Central memory CD4-positive, alpha-beta T cell (primary cell): ENCODE measurements at regions not wholly inside any gene's neighbourhood (a gene's known extent, or its start where the extent isn't known, plus 50 kb on each side); places are given as distances from the start of the nearest gene placed in this dataset.
"Not testable (repeated sequence)": the region's sequence is repeated elsewhere in the genome, so short reads cannot be mapped to it uniquely, and the experiment has no call there.

ENCODE experiments used
- DNase-seq: peaks from one replicate; pipeline ENCODE4 v3.0.0; 2022

DNA sequence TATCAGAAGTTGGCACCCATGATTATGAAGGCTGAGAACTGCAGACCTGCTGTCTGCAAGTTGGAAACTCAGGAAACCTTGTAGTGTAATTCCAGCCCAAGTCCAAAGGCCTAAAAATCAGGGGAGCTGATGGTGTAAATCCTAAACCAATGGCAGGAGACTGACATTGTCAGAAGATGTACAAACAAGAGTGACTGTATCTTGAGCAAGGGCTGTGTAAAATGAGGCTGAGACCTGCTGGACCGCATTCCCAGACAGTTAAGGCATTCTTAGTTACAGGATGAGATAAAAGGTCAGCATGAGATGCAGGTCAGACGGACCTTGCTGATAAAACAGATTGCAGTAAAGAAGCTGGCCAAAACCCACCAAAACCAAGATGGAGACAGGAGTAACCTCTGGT is 147.7 kb downstream of the COG6 start:
- DNase-seq: no peak

DNA sequence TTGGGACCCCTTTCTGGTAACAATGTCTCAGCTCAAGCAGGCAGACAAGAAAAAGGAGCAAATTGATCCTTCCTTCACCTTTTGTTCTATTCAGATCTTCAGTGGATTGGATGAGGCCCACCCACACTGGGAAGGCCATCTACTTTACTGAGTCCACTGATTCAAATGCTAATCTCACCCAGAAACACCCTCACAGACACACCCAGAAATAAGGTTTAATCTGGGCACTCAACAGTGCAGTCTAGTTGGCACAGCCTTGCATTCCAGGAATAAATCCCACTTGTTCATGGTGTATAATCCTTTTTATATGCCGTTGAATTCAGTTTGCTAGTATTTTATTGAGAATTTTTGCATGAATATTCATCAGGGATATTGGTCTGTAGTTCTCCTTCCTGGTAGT is 148.4 kb downstream of the COG6 start:
- no peak for DNase-seq

DNA sequence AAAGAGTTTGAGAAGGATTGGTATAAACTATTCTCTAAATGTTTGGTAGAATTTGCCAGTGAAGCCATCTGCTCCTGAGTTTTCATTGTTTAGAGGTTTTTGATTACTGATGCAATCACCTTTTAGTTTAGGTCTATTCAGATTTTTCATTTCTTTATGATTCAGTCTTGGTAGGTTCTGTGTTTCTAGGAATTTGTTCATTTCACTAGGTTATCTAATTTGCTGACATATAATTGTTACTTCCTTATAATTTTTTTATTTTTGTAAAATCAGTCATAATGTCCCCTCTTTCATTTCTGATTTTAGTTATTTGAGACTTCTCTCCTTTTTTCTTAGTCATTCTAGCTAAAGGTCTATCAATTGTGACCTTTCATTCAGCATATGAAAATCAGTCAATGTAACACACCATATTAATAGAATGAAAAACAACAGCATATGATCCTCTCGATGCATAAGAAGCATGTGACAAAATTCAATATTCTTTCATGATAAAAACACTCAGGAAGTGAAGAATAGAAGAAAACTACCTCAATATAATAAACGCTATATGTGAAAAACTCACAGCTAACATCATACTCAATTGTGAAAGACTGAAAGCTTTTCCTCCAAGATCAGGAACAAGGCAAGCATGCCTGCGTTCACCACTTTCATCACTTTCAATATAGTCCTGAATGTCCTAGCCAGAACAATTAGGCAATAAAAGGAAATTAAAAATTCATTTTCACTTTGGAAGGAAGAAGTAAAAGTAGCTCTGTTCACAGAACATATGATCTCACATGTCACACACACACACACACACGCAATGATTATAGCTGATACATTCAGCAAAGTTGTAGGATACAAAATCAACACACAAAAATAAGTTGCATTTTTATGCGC is 149.1 kb downstream of the COG6 start:
- no peak for DNase-seq

DNA sequence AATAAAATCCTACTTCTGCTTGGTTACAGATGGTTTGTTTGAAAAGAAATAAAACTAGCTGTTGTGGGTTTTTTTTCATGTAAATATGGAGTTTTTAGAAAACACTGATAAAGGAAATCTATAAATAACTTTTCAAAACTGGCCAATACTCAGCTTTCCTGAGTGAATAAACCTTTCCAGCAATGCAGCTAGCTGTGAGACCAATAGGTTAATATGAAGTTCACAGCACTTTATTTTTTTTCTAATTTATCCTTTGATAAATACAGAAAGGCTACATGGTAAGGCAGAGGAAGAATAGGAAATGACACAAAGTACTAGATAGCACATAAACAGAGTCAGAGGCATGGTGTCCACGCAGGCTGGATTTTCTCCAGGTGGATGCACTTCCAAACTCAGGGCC is 154.0 kb downstream of the COG6 start:
- no peak for DNase-seq

DNA sequence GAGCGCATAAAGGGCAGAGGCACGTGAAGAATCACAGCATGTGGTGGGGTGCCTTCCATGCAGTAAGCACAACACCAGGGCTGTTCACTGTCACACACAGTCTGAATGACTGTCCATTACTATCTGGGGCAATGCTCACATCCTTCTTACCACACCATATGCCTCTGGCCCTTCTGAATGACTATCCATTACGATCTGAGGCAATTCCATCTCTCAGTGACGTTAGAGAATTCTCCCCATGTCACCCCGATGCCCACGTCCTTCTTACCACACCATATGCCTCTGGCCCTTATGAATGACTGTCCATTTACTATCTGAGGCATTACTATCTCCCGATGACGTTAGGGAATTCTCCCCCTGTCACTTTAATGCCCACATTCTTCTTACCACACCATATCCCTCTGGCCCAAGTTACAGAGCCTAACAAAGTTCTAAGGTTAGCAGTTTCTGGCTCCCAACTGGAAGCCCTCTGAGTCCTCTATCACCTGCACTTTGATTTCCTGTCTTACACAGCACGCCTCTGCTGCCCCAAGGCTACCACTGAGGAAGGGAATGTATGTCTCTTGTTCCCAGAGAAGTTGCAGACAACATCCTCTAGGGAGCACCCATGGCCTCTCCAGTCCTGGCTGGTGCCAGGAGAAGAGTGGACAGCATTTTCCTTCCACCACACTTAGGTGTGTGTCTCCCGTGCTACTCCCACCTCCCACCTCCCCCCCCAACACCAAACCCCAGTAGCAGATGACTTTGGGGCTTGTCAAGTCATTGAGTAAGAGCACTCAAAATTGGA is 154.8 kb downstream of the COG6 start:
- DNase-seq: no peak

DNA sequence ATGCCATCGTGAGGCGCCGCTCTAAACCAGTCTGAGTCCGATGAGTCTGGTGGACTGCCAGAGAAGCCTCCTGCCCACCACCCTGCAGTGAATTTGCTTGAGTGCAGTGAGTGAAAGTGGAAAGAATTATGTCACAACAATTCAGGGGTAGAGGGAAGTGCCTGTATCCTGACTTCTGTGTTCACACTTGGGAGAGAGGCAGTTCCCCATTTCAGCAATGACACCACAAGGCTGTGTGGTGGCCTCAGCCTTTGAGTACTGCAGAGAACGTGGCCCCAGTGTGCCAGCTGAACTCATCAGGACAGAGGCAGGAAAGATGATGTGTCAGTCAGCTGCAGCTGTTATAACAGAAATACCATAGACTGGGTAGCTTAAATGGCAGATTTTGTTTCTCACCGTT is 155.6 kb downstream of the COG6 start:
- no peak for DNase-seq

DNA sequence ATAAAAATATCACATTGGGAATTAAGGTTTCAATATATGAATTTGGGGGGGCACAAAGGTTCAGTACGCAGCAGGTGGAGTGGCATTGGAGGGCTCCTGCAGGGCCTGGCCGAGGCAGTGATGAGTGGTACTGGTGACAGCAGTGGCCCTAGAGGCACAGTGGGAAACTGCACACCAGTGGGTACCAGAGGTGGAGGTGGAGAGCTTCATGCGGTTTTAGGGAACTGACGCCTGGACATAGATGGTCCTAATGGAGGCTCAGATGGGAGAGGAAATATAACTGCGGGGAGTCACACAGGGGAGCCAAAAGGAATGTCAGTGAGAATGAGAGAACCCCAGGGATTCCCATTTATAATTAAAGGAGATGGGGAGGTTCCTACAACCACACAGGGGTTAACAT is 156.2 kb downstream of the COG6 start:
- no peak for DNase-seq

DNA sequence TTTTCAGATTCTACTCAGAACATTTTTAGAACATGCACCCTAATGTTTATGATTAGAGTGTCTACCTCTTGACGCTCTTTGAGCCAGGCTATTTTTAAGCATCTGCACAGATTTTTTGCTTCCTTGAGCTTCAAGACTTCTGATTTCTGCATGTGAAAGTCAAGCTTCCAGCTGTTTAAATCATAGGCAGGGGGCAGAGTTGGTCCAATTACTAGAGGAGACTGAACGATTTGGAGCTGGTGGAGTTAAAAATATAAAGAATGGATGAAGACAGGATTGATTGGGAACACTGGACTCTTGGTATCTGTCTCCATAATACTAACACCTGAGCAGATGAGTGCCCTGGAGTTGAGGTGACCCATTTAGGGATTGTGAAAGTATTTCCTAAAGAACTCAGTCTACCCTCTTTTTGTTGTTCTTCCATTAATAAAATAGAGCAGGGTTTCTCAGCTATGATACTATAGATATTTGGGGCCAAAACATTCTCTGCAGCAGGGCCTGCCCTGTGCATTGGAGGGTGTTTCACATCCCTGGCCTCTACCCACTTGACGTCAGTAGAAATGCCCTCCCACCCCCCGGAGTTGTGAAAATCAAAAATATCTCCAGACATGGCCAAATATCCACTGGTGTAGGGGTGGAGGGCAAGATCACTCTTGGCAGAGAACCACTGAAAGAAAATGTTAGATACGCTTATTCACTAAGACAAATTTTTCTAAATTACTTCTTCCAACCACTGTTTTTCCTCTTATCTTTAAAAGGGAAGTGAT is 160.1 kb downstream of the COG6 start:
- DNase-seq: no peak

DNA sequence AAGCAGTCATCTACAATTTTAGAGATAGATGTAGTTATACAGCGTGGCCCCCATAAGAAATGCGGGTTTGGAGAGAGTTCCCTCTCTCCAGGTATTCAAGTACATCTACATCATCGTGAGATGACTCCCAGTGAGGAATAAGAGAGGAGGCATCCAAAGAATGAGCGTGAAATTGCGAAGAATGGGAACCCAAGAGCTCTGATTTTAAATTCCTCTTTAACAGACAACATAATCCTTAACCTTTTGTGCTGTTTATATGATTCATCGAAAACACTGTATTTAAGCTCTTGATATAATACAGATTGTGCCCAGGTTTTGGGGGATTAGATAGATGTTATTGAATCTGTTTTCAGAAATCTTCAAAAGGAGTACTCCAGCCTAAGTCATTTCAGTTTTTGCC is 161.5 kb downstream of the COG6 start:
- DNase-seq: no peak

DNA sequence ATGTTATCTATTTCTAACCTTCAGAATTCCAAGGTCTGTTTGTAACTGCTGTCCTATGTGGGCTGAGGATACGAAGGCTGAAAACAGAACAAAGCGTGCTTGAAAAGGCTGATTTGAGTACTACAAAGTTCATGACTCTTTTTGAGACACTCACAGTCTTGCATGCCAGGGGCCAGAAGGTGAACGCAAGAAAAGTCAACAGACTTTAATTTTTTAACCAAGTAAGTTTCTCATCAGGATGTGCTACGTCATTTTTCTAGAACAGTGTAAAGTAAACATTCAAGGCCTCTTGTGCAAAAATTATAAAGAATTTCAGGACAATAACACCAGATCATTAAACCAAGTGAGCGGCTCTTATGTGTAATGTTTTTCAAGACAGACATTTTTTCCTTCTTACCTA is 163.5 kb downstream of the COG6 start:
- DNase-seq: no peak

DNA sequence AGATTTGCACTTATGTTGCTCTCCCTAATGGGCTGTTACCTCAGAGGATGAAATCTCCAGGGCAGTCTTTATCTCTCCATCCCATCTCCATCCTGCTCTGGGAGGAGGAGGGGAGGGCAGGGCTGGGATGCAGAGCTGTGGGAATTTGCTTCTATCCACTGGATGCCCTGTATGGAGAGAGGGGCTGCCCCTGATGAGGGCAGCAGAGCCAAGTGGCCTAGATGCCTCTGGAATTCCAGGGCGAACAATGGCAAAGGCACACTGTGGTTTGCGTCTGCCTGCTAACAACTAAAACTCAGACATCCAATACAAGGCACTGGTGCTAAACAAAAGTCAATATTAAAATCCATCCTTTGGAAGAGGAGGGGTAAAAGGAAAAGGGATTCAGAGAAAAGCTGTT is 165.1 kb downstream of the COG6 start:
- DNase-seq: no peak

DNA sequence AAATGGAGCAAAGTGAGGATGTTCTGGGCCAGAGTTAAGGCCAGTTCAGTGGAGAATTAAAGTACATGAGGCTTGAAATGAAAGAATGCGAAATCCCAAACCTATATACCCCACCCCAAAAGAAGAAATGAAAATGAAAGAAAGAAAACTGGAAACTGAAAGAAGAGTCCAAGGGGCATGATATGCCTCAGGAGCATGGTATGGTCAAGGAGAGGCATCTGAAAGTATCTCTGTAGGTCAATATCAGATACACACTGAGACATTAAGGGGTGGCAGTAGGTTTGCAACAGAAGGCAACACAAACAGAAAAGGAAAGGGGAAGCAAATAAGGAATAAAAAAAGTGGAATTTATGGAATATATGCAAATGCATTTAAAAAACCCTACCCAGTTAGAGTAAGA is 166.5 kb downstream of the COG6 start:
- no peak for DNase-seq

DNA sequence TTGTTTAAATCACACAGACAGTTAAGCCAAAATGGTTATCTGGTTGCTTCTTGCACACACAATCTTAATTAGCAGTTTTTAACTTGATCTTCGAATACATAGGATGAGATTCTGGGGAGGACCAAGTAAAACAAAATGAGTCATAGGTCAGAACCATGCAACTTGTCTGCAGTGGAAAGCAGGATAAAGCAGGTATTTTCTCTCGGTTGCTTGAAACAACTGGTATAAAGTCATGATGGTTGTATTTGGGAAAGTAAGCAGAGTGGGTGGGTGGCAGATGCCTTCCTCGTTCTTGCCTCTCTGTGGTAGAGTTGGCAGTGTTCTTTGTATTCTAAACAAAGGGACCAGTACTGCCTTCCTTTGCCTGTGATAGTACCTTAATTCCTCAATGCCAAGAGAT is 167.0 kb downstream of the COG6 start:
- no peak for DNase-seq

DNA sequence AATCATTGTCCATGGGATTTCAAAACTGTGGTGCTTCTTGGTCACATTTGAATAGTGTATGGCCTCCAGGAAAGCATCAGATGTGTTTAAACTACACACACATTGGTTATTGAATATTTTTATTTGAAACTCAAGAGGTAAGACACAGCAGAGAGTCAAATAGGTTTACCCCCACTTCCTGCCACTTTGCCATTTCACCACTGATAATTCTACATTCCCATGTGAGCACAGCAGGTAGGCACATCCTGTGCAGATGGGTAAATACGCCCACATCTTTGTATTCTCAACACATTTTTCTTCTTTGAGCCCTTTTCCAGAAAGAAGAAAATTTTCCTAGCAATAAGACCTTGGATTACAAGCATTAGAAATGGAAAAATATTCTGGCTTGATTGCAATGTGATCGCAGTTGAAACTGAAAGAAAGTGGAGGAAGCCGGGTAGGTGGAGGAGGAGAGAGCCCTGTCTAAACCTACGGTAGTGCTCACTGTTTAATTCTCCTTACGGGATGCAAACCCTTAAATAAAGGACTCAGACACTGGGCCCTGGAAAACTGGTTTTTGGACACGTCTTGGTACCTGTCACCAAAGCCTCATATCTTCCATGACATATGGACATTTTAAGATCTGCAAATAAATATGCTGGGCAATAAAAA is 167.7 kb downstream of the COG6 start:
- DNase-seq: peak; percentile 2

DNA sequence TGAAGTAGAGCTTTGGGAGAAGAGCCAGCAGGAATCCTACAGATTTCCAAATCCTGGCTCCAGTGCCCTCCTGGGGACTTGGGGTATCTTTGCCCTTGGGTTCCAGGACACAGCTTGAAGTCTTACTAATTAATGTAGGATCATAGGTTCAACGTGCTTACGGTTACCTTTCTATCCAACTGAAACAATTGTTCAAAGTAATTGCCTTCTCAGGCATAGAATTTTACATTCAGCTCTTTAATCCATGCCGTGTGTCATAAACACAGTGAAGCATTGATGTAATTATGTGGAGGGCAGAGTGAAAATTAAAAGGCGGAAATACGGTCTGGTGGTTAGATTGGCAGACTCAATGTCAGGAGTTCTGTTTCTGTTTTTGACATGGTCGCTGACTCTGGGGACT is 170.4 kb downstream of the COG6 start:
- DNase-seq: no peak

DNA sequence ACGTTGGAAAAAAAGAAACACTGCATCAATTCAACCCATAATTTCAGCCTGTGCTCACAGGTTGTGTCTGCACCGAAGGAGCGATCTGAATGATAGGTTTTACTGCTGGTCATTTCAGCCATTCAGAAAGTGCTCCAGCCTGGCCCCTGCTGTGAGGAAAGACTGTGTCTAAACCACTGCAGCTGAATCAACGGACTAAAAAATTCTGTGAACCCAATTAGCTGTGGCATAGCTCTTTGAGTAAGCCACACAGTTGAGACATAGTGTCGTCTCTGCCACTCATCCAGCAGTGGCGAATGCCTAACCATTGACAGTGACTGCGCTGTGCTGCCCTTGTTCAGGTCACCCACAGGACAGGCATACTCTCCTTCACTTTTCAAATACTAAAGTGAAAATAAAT is 179.8 kb downstream of the COG6 start:
- DNase-seq: no peak

DNA sequence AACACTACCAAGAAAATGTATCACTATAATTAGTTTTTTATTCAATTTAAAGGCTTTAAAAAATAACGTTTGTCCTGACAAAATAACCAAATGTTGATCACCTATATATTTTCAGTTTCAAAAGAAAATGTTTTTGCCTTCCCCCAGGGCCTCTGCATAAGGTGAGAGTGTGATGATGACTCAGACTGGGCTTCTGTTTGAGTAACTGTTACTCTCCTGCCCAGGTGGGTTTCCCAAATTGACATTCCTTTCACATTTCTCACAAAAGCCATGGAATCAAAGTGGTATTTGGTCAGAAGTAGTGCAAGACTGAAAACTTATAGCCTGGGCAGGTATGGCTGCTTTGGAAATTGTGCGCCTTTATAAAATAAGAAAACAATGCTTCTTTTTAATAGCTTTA is 180.6 kb downstream of the COG6 start:
- DNase-seq: no peak

DNA sequence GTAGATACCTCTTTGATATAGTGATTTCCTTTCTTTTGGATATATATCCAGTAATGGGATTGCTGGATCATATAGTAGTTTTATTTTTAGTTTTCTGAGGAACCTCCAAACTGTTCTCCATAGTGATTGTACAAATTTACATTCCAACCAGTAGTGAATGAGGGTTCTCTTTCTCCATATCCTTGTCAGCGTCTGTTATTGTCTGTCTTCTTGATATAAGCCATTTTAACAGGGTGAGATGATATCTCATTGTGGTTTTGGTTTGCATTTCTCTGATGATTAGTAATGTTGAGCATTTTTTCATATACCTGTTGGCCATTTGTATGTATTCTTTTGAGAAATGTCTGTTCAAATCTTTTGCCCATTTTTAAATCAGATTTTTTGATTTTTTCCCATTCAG is 182.4 kb downstream of the COG6 start:
- not testable (repeated sequence) for DNase-seq

DNA sequence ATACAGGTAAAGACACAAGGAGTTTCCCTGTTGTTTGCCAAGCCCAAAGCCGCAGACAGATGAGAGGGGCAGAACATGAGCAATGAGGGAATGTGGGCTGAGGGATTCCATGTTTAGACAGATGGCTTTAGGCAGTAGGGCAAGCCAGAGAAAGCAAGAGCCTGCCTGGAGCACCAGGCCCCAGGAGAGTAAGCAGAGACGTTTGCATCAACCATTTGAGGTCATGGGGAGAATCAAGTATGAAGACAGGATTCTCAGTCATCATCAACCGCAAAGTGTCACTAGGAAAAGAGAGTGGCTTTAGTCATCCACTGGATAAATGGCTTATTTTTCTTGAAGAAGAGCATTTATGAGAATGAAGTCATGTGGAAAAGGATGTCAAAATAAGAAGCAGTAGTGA is 184.7 kb downstream of the COG6 start:
- no peak for DNase-seq

DNA sequence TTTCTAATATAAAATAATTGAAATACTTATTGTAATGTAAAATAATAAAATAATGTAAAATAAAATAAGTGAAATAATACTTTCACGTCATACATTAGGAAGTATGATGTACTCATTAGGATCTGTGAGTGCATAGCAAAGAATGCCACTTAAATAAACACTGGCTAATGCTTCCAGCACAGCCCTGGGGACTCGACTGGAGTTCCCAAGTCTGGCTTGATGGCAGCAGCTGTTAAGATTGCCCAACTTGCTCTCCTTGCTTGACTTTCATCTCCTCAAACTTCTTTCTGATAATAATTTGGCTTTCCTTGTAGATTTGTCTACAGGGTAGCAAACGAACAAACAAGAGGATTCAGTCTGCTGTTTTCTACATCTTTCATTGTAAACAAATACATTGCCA is 191.9 kb downstream of the COG6 start:
- DNase-seq: no peak

DNA sequence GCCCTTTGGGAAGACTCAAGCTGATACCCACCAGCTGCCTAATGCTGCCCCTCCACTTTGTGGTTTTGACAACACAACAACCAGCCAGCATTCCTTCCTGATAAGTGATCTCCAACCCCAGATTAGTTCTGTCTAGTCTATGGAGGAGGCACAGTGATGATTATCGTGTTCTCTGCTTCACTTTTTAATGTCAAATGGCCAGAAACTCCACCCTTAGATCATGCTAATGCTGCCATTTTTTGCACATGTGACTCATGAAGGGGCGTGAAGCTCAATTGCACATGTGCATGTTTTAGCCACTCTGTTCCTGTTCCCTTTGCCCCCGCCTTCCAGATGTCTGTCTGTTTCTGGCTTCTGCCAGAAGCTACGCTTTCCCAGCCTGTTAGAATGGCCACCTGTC is 199.8 kb downstream of the COG6 start:
- no peak for DNase-seq

DNA sequence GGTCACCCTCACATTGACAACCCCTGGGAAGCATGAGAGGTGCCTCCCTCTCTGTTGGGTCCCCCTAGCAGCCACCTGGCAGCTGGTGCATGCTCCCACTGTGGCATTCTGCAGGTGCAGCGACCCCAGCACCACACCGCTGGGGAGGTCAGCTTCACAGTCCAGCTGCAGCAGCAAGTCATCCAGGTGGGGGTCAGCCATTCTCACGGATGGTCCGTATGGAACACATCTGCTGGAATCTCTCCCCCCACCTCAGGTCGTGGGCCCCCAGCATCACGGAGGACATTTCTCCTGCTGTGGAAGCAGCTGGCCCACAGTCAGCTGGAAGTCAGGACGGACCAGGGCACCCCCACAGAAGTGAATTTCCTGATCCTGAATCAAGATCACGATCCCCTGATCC is 201.3 kb downstream of the COG6 start:
- DNase-seq: no peak

DNA sequence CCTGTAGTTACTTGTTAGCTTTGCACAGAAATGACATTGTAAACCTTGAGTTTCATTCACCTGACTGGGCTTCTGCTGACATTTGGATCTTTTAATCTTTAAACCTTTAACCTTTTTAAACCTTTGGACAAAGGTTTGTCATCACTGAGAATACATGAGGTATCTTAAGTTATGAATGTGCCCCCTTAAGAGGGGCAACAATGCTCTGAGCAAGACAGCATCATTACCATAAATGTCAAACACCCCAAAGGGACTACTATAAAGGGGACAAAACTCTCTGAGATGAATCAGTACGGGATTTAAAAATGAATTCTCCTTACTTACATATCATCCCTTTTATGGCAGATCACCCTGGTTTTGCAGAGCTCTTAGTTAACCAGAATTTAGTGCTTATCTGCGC is 203.3 kb downstream of the COG6 start:
- no peak for DNase-seq
